ENCODE measurements at regions not wholly inside any gene's neighbourhood (a gene's known extent, or its start where the extent isn't known, plus 50 kb on each side); places are given as distances from the start of the nearest gene placed in this dataset.

GRCh38 chr12:84807249-84807648 lies 105.3 kb downstream of the SLC6A15 start:
- FAIRE-seq, result no peak

GRCh38 chr12:84805474-84805858 lies 107.1 kb downstream of the SLC6A15 start:
- no peak for FAIRE-seq

- no peak for FAIRE-seq
Observed at GRCh38 chr12:84804691-84805473, 107.7 kb downstream of the SLC6A15 start.

- no peak for FAIRE-seq
Observed at GRCh38 chr12:84803661-84804060, 108.9 kb downstream of the SLC6A15 start.

- FAIRE-seq, result no peak
Observed at GRCh38 chr12:84802161-84802560, 110.4 kb downstream of the SLC6A15 start.

- no peak for FAIRE-seq
Observed at GRCh38 chr12:84793558-84794367, 118.8 kb downstream of the SLC6A15 start.

- FAIRE-seq, result no peak
Observed at GRCh38 chr12:84791444-84791843, 121.2 kb downstream of the SLC6A15 start.

- no peak for FAIRE-seq
Observed at GRCh38 chr12:84789184-84789583, 123.4 kb downstream of the SLC6A15 start.

- no peak for FAIRE-seq
Observed at GRCh38 chr12:84787253-84787652, 125.3 kb downstream of the SLC6A15 start.

GRCh38 chr12:84786622-84787021 lies 126.0 kb downstream of the SLC6A15 start:
- FAIRE-seq, result no peak

GRCh38 chr12:84785951-84786350 lies 126.6 kb downstream of the SLC6A15 start:
- FAIRE-seq, result no peak

GRCh38 chr12:84785281-84785680 lies 127.3 kb downstream of the SLC6A15 start:
- no peak for FAIRE-seq

GRCh38 chr12:84779169-84779568 lies 133.4 kb downstream of the SLC6A15 start:
- FAIRE-seq, result no peak

GRCh38 chr12:84772281-84772680 lies 140.3 kb downstream of the SLC6A15 start:
- FAIRE-seq, result no peak

GRCh38 chr12:84767079-84767478 lies 145.5 kb downstream of the SLC6A15 start:
- no peak for FAIRE-seq

GRCh38 chr12:84766375-84766774 lies 146.2 kb downstream of the SLC6A15 start:
- no peak for FAIRE-seq

- FAIRE-seq, result no peak
Observed at GRCh38 chr12:84764001-84764400, 148.6 kb downstream of the SLC6A15 start.

GRCh38 chr12:84763107-84763506 lies 149.5 kb downstream of the SLC6A15 start:
- FAIRE-seq, result no peak

- FAIRE-seq, result no peak
Observed at GRCh38 chr12:84760091-84760865, 152.3 kb downstream of the SLC6A15 start.

- no peak for FAIRE-seq
Observed at GRCh38 chr12:84757978-84758377, 154.6 kb downstream of the SLC6A15 start.

GRCh38 chr12:84756961-84757360 lies 155.6 kb downstream of the SLC6A15 start:
- FAIRE-seq, result no peak

GRCh38 chr12:84745127-84745526 lies 167.5 kb downstream of the SLC6A15 start:
- FAIRE-seq, result no peak

- no peak for FAIRE-seq
Observed at GRCh38 chr12:84741692-84742091, 170.9 kb downstream of the SLC6A15 start.

Data from colon (tissue), 2 donors.